NCI-H1694 treated with DMSO at 0.1 percent for 48 hours (cell line): ENCODE measurements at regions not wholly inside any gene's neighbourhood (a gene's known extent, or its start where the extent isn't known, plus 50 kb on each side); places are given as distances from the start of the nearest gene placed in this dataset.

Experiments
- DNase-seq: peaks from one replicate; lab custom pipeline; 2025; lab: John Stamatoyannopoulos, UW

DNA sequence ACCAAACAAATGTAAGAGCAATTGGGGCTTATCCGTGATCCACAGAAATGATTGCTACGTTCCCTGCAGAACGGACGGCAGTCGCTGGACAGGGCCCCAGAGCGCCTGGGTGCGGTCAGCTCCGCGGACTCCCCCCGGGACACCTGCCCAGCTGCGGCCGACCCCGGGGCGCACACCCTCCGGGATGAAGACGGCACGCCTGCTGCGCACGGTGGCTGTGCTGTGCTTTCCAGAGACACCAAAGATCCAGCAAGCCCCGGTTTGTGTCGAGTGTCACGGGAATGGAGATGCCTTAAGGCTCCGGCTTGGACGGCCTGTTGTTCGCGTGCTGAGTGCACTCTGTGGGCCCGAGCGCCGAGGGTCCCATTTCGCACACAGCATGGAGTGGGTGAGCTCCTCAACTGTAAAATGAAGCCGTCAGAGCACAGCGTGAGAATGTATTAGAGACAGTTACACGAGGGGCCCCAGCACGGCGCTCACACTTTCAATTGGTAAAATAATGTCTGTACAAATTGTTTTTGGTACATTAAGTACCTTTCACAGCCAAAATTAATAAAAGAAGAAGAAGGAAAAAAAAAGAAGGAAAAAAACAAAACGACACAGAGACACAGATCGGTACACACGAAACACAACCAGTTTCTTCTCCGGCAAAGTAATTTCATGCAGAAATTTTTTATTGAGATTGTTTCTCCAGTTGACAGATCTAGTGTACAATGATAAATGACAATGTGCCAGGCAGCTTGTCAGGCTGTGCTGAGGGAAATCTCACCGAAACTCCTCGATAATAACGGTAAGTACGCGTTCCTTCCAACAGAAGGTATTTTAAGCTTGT, 615.8 kb upstream of the SALL3 start:
- no peak for DNase-seq

- no peak for DNase-seq
These were observed 615.1 kb upstream of the SALL3 start for GRCh38 chr18:78364388-78364960.

GRCh38 chr18:78367996-78368395, 611.6 kb upstream of the SALL3 start:
- DNase-seq, result no peak

- no peak for DNase-seq
These were observed 610.9 kb upstream of the SALL3 start for GRCh38 chr18:78368726-78369125.

DNA sequence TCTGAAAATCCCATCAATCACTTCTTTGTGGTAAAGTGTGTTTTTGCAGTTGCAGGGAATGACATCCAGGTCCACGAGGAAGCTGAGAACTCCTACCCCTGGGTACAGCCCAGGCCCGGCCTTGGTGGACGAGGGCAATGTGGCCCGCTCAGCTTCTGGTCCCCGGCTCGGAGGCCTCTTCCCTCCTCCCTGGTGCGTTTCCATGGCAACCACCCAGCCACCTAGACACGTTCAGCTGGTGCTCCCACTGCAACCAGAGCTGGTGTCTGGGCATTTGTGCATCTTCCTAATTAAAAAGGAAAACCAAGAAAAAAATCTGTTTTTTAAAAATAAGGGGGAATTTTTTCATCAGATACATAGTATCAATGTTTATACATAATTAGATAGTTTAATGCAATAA, 603.6 kb upstream of the SALL3 start:
- DNase-seq, result no peak

DNA sequence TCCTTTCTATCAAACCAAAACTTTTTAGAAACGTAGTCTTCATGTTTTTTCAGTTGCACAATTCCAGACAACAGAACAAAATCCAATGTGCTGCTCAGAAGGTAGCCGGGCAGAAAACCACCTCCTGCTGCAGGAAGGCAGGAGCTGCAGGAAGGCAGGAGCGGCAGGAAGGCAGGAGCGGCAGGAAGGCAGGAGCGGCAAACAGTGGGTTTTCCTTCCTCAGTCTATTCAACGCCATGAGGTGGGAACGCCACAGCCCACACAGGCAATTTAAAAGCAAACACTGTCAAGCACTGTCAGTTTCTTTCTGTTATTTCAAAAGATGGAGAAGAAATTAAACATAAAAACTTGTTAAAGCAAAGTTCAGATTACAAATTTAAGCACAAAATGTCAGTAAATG, 601.2 kb upstream of the SALL3 start:
- no peak for DNase-seq

GRCh38 chr18:78378983-78379382, 600.6 kb upstream of the SALL3 start:
- DNase-seq, result no peak

DNA sequence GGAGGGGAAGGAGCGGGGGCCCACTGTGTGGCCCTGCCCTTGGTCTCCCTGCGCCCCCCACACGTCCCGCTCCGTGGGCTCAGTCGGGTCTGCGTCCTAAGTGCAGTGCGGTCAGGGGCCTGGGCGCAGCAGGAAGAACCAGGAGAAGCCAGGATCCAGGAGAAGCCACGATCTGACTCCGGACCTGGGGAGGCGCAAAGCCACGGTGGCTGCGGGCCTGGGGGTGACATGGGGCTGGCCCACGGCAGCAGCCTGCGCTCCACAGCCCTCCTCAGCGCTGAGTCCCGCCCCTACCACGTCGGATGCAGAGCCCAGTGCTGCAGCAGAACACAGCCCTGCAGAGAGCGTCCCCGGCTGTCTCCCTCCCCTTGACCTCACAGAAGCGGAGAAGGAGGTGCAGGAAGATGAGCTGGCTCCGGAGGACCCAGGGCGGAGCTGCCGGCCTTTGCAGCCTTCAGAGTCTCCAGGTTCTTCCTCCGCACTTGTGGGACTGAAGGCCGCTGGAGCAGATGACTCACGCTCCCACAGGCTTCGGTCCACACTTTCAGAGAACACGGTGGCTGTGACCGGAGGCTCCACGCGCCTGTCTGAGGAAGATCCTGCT, 589.2 kb upstream of the SALL3 start:
- no peak for DNase-seq

DNA sequence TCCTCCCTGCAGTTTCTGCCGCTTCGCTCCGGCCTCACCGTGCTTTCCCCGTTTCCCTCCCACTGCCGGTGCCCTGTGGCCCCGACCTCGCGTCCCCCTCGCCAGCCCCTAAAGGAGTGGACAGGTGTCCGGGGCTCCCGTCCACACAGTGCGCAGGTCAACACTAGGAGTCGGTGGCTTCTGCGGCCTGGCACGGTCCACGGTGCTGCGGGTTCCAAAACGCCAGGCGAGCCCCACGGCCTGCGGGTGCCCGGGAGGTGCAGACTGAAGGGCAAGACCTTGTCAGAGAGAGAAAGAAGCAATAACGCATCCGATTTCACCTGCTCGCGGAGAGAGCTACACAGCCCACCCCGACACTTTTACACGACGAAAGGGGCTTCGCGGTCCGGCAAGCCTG, 588.7 kb upstream of the SALL3 start:
- DNase-seq, result no peak

DNA sequence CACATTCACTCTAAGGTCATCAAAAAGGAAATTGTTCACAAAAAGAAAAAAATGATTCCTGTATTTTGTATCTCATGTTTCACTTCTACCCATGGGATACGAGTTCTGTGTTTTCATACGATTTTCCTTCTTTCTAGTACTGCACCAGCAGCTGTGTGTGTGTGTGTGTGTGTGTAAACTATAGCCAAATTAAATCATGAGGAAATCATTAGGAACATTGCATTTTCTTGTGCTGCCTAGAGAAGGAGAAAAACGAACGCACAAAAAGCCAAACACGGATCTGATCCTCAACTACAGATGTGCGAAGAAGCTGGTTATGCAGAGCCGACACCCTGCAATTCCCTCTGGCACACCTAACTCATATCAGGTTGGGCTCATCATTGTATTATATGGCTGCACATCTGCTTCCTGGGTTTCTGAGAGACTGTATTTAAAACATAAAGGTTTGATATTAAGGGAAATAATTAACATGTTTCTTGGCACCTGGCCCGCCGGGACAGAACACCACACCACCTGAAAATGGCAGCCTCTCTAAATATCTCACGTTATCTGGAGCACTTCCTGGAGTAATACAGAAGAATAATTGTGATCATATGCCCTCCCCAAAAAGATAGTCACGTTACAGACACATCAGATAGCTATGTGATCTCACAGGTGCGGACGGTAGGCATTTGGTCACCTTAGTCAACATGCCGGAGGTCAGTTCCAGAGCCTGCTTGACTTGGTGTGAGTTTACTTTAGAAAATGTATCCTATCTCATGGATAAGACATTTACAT, 586.3 kb upstream of the SALL3 start:
- DNase-seq, result no peak

DNA sequence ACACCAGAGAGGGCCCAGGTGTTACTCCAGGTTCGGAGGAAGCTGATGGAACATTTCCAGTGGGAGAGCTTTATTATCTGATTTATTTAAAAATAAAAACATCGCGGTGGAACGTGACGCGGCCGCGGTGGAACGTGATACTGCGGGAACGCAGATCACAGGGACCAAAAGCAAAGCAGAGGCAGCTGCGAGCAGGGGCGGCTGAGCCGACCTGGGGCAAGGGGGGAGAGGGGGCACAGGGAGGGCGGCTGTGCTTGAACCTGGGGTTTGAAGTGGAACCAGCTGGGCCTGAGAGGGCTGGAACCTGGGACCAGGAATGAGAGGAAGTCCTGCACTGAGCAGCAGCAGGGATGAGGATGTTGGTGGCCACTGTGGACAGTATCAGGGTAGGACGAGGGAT, 583.5 kb upstream of the SALL3 start:
- no peak for DNase-seq

GRCh38 chr18:78396756-78397155, 582.9 kb upstream of the SALL3 start:
- no peak for DNase-seq

DNA sequence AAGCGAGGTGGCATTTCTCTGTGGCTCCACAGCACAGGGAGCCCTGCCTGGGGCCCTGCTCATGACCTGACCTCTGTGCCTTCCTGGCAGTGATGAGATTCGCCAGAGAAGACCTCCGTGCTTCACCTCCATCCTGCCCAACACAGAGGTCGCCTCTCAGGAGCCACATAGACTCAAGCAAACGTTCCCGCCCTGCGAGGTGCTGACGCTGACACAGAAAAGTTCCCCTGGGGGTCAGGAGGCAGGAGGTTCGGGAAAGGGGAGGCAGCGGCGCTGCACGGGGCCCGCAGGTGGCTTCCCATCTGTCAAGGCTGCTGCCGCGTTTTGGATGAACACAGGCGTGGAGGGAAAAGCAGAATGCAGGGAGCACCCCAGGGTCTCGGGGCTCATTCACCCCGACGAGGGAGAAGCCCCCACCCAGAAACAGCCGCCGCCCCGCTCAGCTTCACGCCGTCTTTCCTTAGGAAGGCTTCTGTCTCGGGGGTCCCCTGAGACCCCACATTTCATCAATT, 579.6 kb upstream of the SALL3 start:
- DNase-seq, result no peak

GRCh38 chr18:78402440-78402839, 577.2 kb upstream of the SALL3 start:
- no peak for DNase-seq

DNA sequence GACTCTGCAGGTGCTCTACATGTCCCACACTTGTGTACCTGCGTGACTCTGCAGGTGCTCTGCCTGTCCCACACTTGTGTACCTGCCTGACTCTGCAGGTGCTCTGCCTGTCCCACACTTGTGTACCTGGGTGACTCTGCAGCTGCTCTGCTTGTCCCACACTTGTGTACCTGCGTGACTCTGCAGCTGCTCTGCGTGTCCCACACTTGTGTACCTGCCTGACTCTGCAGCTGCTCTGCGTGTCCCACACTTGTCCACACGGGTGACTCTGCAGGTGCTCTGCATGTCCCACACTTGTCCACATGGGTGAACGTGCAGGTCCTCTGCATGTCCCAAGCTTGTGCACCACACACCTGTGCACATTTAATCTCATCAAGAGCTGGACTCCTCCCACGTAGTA, 576.7 kb upstream of the SALL3 start:
- no peak for DNase-seq

DNA sequence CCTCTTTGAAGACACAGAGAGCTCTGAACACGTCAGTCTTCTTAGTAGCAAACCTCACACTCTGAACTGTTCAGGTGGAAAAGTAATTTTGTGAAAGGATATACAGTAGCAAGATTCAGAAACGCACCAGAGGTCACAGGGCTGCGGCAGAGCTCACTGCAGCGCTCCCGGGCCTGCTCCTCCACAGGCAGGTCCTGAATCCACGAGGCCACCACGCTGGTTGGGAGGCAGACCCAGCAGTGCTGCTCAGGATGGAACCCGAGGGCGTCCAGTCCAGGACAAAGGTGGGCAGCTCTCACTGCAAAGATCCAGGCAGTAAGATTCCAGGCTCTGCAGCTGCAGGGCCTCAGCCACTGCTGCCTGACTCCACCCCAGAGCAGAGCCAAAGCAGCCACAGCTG, 576.2 kb upstream of the SALL3 start:
- DNase-seq, result no peak

GRCh38 chr18:78405763-78406162, 573.9 kb upstream of the SALL3 start:
- DNase-seq, result no peak

DNA sequence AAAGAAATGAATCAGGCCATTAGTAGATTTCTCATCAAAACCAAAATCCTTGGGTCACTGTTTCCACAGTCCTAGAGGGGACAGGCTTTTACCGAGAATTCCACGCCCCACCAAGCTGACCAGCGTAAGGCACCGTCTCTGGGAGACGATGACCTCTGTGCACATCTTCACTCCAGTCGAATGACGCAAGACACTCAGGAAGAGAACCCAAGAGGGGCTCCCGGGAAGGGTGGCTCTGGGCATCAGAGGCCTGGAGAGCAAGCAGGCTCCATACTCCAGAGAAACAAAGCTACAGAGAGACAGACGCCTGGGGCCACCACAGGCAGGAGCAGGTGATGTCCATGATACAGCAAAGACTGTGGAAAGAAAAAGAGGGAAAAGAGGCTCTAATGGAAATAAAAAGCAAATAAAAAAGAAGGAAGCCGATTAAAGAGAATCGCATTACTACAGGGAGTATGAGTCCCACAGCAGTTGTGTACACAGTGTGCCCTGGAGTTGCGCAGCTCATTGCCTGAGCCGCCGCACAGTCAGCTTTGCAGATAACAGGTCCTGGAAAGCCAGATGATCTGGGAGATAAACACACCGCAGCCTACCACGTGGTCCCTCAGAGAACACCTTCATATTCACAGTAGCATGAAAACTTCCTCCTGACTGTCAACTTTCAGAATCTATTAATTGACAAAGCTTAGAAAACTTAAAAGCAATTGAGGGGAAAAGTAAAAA, 572.7 kb upstream of the SALL3 start:
- DNase-seq, result no peak

DNA sequence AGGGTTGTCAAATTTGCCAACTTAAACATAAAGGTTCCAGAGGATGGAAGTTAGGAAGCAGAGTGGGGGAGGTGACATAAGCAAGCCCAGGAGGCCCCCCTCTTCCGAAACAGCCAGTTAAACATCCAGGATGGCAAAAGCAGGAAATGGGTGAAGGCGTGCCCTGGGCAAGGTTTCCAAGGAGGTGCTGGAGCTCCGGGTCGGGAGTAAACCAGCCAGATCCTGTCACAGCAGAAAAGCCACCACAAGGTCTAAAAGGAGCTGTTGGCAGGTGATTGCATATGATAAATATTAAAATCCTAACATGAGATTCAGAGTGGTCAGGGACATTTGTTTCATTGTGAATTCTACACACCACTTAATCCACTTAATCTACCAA, 572.2 kb upstream of the SALL3 start:
- DNase-seq, result no peak

DNA sequence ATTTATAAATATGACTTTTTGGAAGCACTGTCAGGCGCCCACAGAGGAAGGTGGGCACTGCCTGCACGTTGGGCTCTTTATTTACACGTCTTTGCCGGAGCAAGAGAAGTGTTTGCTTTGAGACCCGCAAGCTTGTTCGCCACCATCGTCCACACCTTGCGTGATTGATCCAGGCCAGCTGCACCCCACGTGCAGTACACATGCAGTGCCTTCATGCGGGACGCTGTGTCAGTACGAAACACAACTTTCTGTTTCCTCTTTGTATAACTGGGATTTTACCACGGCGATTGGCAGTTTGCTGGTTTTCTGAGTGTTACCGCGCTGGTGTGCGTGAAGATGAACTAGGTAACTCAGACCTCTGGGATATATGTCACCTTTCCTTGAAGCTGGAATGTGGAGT, 571.0 kb upstream of the SALL3 start:
- DNase-seq, result no peak

- no peak for DNase-seq
These were observed 569.4 kb upstream of the SALL3 start for GRCh38 chr18:78410094-78410786.
